RCC 7860 (cell line): ENCODE measurements at regions not wholly inside any gene's neighbourhood (a gene's known extent, or its start where the extent isn't known, plus 50 kb on each side); places are given as distances from the start of the nearest gene placed in this dataset.

ENCODE experiments used
- DNase-seq: peaks from one replicate; pipeline ENCODE4 v3.0.0-alpha.2; 2015; ENCODE audit warnings: low spot score
- FAIRE-seq: peaks from 2 replicates; lab custom pipeline; 2012; peaks lifted over from hg19 to GRCh38; lab: Jason Lieb, UNC

- no peak for FAIRE-seq
These were observed 317.4 kb upstream of the RUNX1 start for GRCh38 chr21:35366394-35367080.

GRCh38 chr21:35363458-35363857 is 314.4 kb upstream of the RUNX1 start:
- no peak for DNase-seq
- no peak for FAIRE-seq

More at GRCh38 chr21:35366394-35367080, 317.4 kb upstream of the RUNX1 start:
- DNase-seq: no peak

GRCh38 chr21:35361988-35362387 is 312.9 kb upstream of the RUNX1 start:
- DNase-seq (no peak), FAIRE-seq (no peak)

GRCh38 chr21:35360870-35361570 is 311.9 kb upstream of the RUNX1 start:
- FAIRE-seq: no peak
- no peak for DNase-seq

GRCh38 chr21:35359076-35359475 is 310.0 kb upstream of the RUNX1 start:
- DNase-seq (no peak), FAIRE-seq (no peak)

GRCh38 chr21:35358008-35358407 is 308.9 kb upstream of the RUNX1 start:
- DNase-seq (no peak), FAIRE-seq (no peak)

GRCh38 chr21:35357041-35357780 is 308.1 kb upstream of the RUNX1 start:
- DNase-seq: no peak
- FAIRE-seq: no peak

- no peak for DNase-seq
These were observed 305.0 kb upstream of the RUNX1 start for GRCh38 chr21:35354078-35354477.

GRCh38 chr21:35352793-35353192 is 303.7 kb upstream of the RUNX1 start:
- FAIRE-seq: no peak
- DNase-seq: no peak

More at GRCh38 chr21:35354078-35354477, 305.0 kb upstream of the RUNX1 start:
- FAIRE-seq: no peak

- DNase-seq: peak; percentile 67
- FAIRE-seq: peak; percentile 73
These were observed 303.1 kb upstream of the RUNX1 start for GRCh38 chr21:35352066-35352770.

- FAIRE-seq (no peak), DNase-seq (no peak)
These were observed 302.3 kb upstream of the RUNX1 start for GRCh38 chr21:35351434-35351833.

- FAIRE-seq: no peak
These were observed 301.9 kb upstream of the RUNX1 start for GRCh38 chr21:35350965-35351364.

GRCh38 chr21:35349376-35350080 is 300.4 kb upstream of the RUNX1 start:
- FAIRE-seq: no peak
- DNase-seq: no peak

More at GRCh38 chr21:35350965-35351364, 301.9 kb upstream of the RUNX1 start:
- DNase-seq: no peak

- no peak for FAIRE-seq
- DNase-seq: no peak
These were observed 299.6 kb upstream of the RUNX1 start for GRCh38 chr21:35348686-35349085.

- no peak for FAIRE-seq
- no peak for DNase-seq
These were observed 297.6 kb upstream of the RUNX1 start for GRCh38 chr21:35346697-35347096.

- no peak for DNase-seq
- FAIRE-seq: no peak
These were observed 296.9 kb upstream of the RUNX1 start for GRCh38 chr21:35345954-35346353.

GRCh38 chr21:35344582-35344981 is 295.5 kb upstream of the RUNX1 start:
- FAIRE-seq (no peak), DNase-seq (no peak)

GRCh38 chr21:35343046-35343819 is 294.1 kb upstream of the RUNX1 start:
- FAIRE-seq (no peak), DNase-seq (no peak)

GRCh38 chr21:35342440-35342839 is 293.3 kb upstream of the RUNX1 start:
- FAIRE-seq: no peak
- no peak for DNase-seq

GRCh38 chr21:35340273-35340672 is 291.2 kb upstream of the RUNX1 start:
- no peak for FAIRE-seq
- DNase-seq: no peak
